GM12892 (cell line): ENCODE measurements at regions not wholly inside any gene's neighbourhood (a gene's known extent, or its start where the extent isn't known, plus 50 kb on each side); places are given as distances from the start of the nearest gene placed in this dataset.

Source experiments
- POLR2A ChIP-seq: IDR thresholded peaks from 2 replicates; pipeline ENCODE4 v1.6.1; 2011; ENCODE audit warnings: low read depth, low read length, control low read depth
- POLR2AphosphoS5 ChIP-seq: IDR thresholded peaks from 2 replicates; pipeline ENCODE4 v1.6.1; 2011; ENCODE audit warnings: low read depth, low read length, control low read depth
- TAF1 ChIP-seq: IDR thresholded peaks from 2 replicates; pipeline ENCODE4 v1.6.1; 2011; ENCODE audit warnings: low read depth, mild to moderate bottlenecking, control low read depth, low read length, borderline replicate concordance

DNA sequence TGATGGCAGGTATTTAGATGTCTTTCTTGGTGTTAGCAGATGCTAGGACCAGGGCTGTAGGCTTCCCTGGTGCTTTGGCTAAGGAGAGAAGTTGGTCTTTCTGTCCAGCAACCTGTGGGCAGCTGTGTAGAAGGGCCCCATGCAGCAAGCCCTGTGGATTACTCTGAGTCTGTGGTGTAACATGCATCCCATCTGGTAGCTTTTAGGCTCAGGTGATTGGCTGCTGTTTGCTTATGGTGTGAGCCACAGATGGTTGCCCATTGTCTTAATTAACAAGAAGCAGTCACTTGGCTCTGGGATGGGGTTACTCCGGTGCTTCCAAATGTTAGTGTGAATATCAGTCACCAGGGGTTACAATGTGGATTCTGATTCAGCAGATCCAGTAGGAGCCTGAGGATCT lies 368.6 kb upstream of the C2CD4B start:
- TF ChIP-seq TAF1 (no peak), POLR2AphosphoS5 (no peak), POLR2A (no peak)
